GM23338 (cell line): ENCODE measurements at regions not wholly inside any gene's neighbourhood (a gene's known extent, or its start where the extent isn't known, plus 50 kb on each side); places are given as distances from the start of the nearest gene placed in this dataset.

Source experiments
- ATAC-seq: fragments of 200-7000 bp; cut with Tn5 transposase; 3 replicates; pipeline ENCODE4 v1.9.1; 2020
- DNase-seq: peaks from one replicate; pipeline ENCODE4 v3.0.0-alpha.2; 2015; ENCODE audit warnings: low spot score
- H2AFZ ChIP-seq: fragments of 200-600 bp; sonication (generic); 2 replicates; pipeline ENCODE4 v1.8.0; 2016; ENCODE audit warnings: antibody characterized with exemption, mild to moderate bottlenecking, moderate library complexity
- H3F3A ChIP-seq: fragments of 200-600 bp; sonication (generic); replicated peaks from 2 replicates; pipeline ENCODE4 v1.8.0; 2017; ENCODE audit warnings: antibody characterized with exemption, mixed run types, low read depth
- H3K27ac ChIP-seq: fragments of 200-600 bp; sonication (generic); 2 replicates; pipeline ENCODE4 v1.6.1; 2016; ENCODE audit warnings: low read depth
- H3K27me3 ChIP-seq: fragments of 200-600 bp; sonication (generic); 2 replicates; pipeline ENCODE4 v1.8.0; 2016; ENCODE audit warnings: mild to moderate bottlenecking, mixed run types, moderate library complexity; ENCODE audit not compliant: insufficient read depth
- H3K36me3 ChIP-seq: fragments of 200-600 bp; sonication (generic); 2 replicates; pipeline ENCODE4 v1.8.0; 2016; ENCODE audit warnings: mild to moderate bottlenecking; ENCODE audit not compliant: insufficient read depth
- H3K4me1 ChIP-seq: fragments of 200-600 bp; sonication (generic); 2 replicates; pipeline ENCODE4 v1.8.0; 2016; ENCODE audit warnings: mild to moderate bottlenecking, moderate library complexity; ENCODE audit not compliant: insufficient read depth
- H3K4me2 ChIP-seq: fragments of 200-600 bp; sonication (generic); 2 replicates; pipeline ENCODE4 v1.7.1; 2017; ENCODE audit warnings: mixed run types
- H3K4me3 ChIP-seq: fragments of 200-600 bp; sonication (generic); 2 replicates; pipeline ENCODE4 v1.6.1; 2016; ENCODE audit warnings: mixed run types
- H3K79me2 ChIP-seq: fragments of 200-600 bp; sonication (generic); replicated peaks from 2 replicates; pipeline ENCODE4 v1.8.0; 2017; ENCODE audit warnings: mild to moderate bottlenecking; ENCODE audit not compliant: insufficient read depth
- H3K9me2 ChIP-seq: fragments of 200-600 bp; sonication (generic); 2 replicates; pipeline ENCODE4 v1.8.0; 2017; ENCODE audit not compliant: insufficient read depth
- H4K20me1 ChIP-seq: fragments of 200-600 bp; sonication (generic); replicated peaks from 2 replicates; pipeline ENCODE4 v1.8.0; 2017; ENCODE audit warnings: mild to moderate bottlenecking; ENCODE audit not compliant: insufficient read depth
- H3K27ac Mint-ChIP-seq: 2 replicates; pipeline ENCODE4 v1.8.0; 2020; ENCODE audit warnings: inconsistent platforms, mild to moderate bottlenecking, moderate library complexity, mixed read lengths
- H3K27me3 Mint-ChIP-seq: 3 replicates; pipeline ENCODE4 v1.8.0; 2022; ENCODE audit warnings: low read depth, mild to moderate bottlenecking, moderate library complexity, mixed read lengths, inconsistent platforms; ENCODE audit not compliant: insufficient read depth, poor library complexity
- H3K36me3 Mint-ChIP-seq: 3 replicates; pipeline ENCODE4 v1.8.0; 2021; ENCODE audit warnings: low read depth, mild to moderate bottlenecking, inconsistent platforms, moderate library complexity, mixed read lengths
- H3K4me1 Mint-ChIP-seq: 3 replicates; pipeline ENCODE4 v1.8.0; 2020; ENCODE audit warnings: mild to moderate bottlenecking, inconsistent platforms, mixed read lengths
- H3K4me3 Mint-ChIP-seq: 3 replicates; pipeline ENCODE4 v1.8.0; 2021; ENCODE audit warnings: moderate library complexity, mild to moderate bottlenecking, inconsistent platforms, mixed read lengths
- H3K9me3 Mint-ChIP-seq: 3 replicates; pipeline ENCODE4 v1.8.0; 2020; ENCODE audit warnings: moderate library complexity, mild to moderate bottlenecking, inconsistent platforms, mixed read lengths
- CREB1 ChIP-seq: fragments of 250-450 bp; sonication (Bioruptor Pico); IDR thresholded peaks from 2 replicates; pipeline ENCODE4 v1.5.0; 2020; ENCODE audit warnings: low read depth, mild to moderate bottlenecking, moderate library complexity
- CTCF ChIP-seq, 2 experiments: fragments of 200-600 bp in 1 of 2; sonication (generic) in 1 of 2; conservative IDR thresholded peaks; 2 replicates each; pipeline versions ENCODE4 v1.5.1 to v1.6.1; 2016 to 2017; ENCODE audit warnings: antibody characterized with exemption in 2 of 2, low read depth in 2 of 2, mild to moderate bottlenecking in 2 of 2, moderate library complexity in 1 of 2
- ETS1 ChIP-seq: IDR thresholded peaks from 2 replicates; pipeline ENCODE4 v1.6.1; 2016; ENCODE audit warnings: antibody characterized with exemption
- EZH2 ChIP-seq: fragments of 200-600 bp; sonication (generic); IDR thresholded peaks from one replicate; pipeline ENCODE4 v1.8.0; 2017; ENCODE audit warnings: antibody characterized with exemption, mild to moderate bottlenecking, low read depth; ENCODE audit not compliant: unreplicated experiment
- JUNB ChIP-seq: IDR thresholded peaks from one replicate; pipeline ENCODE4 v1.6.1; 2016; ENCODE audit warnings: antibody characterized with exemption; ENCODE audit not compliant: unreplicated experiment
- POLR2AphosphoS5 ChIP-seq: IDR thresholded peaks from 2 replicates; pipeline ENCODE4 v1.6.1; 2016; ENCODE audit warnings: antibody characterized with exemption, low read depth
- STAT1 ChIP-seq: IDR thresholded peaks from one replicate; pipeline ENCODE4 v1.6.1; 2016; ENCODE audit warnings: antibody characterized with exemption; ENCODE audit not compliant: unreplicated experiment
- ZNF114 ChIP-seq: fragments of 250-450 bp; sonication (Bioruptor Pico); IDR thresholded peaks from 2 replicates; pipeline ENCODE4 v1.5.0; 2020; ENCODE audit warnings: mild to moderate bottlenecking, moderate library complexity
- ZNF331 ChIP-seq: fragments of 250-450 bp; sonication (Bioruptor Pico); IDR thresholded peaks from 2 replicates; pipeline ENCODE4 v1.5.0; 2020; ENCODE audit warnings: low read depth, mild to moderate bottlenecking, moderate library complexity
- ZNF462 ChIP-seq: fragments of 250-450 bp; sonication (Bioruptor Pico); IDR thresholded peaks from 2 replicates; pipeline ENCODE4 v1.5.0; 2020; ENCODE audit warnings: mild to moderate bottlenecking, moderate library complexity

GRCh38 chr11:33560729-33561128 lies 139.9 kb downstream of the C11orf91 start:
- H3K4me1 ChIP-seq = peaks cover 10% of the 10 kb centered on the region
- no peak overlapping the region for H3K27ac Mint-ChIP-seq
- no peak overlapping the region for H3K4me2 ChIP-seq
- TF ChIP-seq POLR2AphosphoS5 (no peak), CREB1 (no peak), ZNF331 (CRISPR knock-in tag) (no peak), ZNF114 (CRISPR knock-in tag) (no peak), ETS1 (no peak)
- peaks cover 13% of the 10 kb centered on the region; the same call in 2 of the 3 replicates for H3K4me1 Mint-ChIP-seq
- no peak overlapping the region for H3K4me3 ChIP-seq
- H3F3A ChIP-seq = no peaks in the 10 kb centered on the region
- H3K36me3 Mint-ChIP-seq = no peaks in the 10 kb centered on the region
- no peak overlapping the region for H2AFZ ChIP-seq
- no peaks in the 10 kb centered on the region for H3K27me3 ChIP-seq
- H3K27me3 Mint-ChIP-seq = no peaks in the 10 kb centered on the region
- no peak overlapping the region for H3K4me3 Mint-ChIP-seq
- no peaks in the 10 kb centered on the region for H3K9me2 ChIP-seq
- H3K27ac ChIP-seq = no peak overlapping the region
- H3K9me3 Mint-ChIP-seq = no peaks in the 10 kb centered on the region
- ATAC-seq (no peak), DNase-seq (no peak)
- H3K36me3 ChIP-seq = no peaks in the 10 kb centered on the region
- H4K20me1 ChIP-seq = no peaks in the 10 kb centered on the region
- no peaks in the 10 kb centered on the region for H3K79me2 ChIP-seq

GRCh38 chr11:33559567-33559966 lies 141.1 kb downstream of the C11orf91 start:
- DNase-seq (no peak), ATAC-seq (no peak)
- no peak overlapping the region for H3K4me2 ChIP-seq
- H4K20me1 ChIP-seq = no peaks in the 10 kb centered on the region
- TF ChIP-seq CTCF (conservative IDR thresholded peaks at IDR 0.05; ENCODE audit: low read depth in 2 of 2) (no peak), ZNF462 (CRISPR knock-in tag) (no peak), STAT1 (no peak), POLR2AphosphoS5 (no peak), JUNB (no peak), ETS1 (no peak), ZNF331 (CRISPR knock-in tag) (no peak), ZNF114 (CRISPR knock-in tag) (no peak), CREB1 (no peak), EZH2 (no peak)
- no peak overlapping the region for H2AFZ ChIP-seq
- H3K27ac Mint-ChIP-seq = no peak overlapping the region
- no peak overlapping the region for H3K4me3 Mint-ChIP-seq
- H3K36me3 ChIP-seq = no peaks in the 10 kb centered on the region
- no peaks in the 10 kb centered on the region for H3K79me2 ChIP-seq
- H3K9me3 Mint-ChIP-seq = no peaks in the 10 kb centered on the region
- H3K36me3 Mint-ChIP-seq = no peaks in the 10 kb centered on the region
- H3K27ac ChIP-seq = no peak overlapping the region
- no peak overlapping the region for H3K4me3 ChIP-seq
- no peaks in the 10 kb centered on the region for H3K27me3 Mint-ChIP-seq
- no peaks in the 10 kb centered on the region for H3K9me2 ChIP-seq
- no peaks in the 10 kb centered on the region for H3K27me3 ChIP-seq
- no peaks in the 10 kb centered on the region for H3F3A ChIP-seq
- H3K4me1 Mint-ChIP-seq = peaks cover 6% of the 10 kb centered on the region; the same call in 2 of the 3 replicates
- 0 out of 2 replicates have a peak, but pooled peaks cover 3% of the 10 kb centered on the region for H3K4me1 ChIP-seq
